Stomach (tissue), 8 donors: ENCODE measurements at regions not wholly inside any gene's neighbourhood (a gene's known extent, or its start where the extent isn't known, plus 50 kb on each side); places are given as distances from the start of the nearest gene placed in this dataset.

Experiments used
- DNase-seq, 2 donors: peaks; one replicate each; pipeline versions ENCODE4 v3.0.0 to v3.0.0-alpha.2; 2013 to 2019
- H3K27ac ChIP-seq, 5 donors: fragments of 200-600 bp in 4 of 5; sonication (generic) in 4 of 5; one replicate each; pipeline ENCODE4 v1.5.1; 2013 to 2019; ENCODE audit warnings: mild to moderate bottlenecking in 1 of 5, moderate library complexity in 1 of 5
- H3K27me3 ChIP-seq, 3 donors: fragments of 200-600 bp; sonication (generic); one replicate each; pipeline ENCODE4 v1.5.1; 2017 to 2019; ENCODE audit warnings: mixed run types in 1 of 3
- H3K36me3 ChIP-seq, 4 donors: fragments of 200-600 bp; sonication (generic); 1 replicate in 3 of 4; 2 replicates in 1 of 4; pipeline ENCODE4 v1.5.1; 2016 to 2019
- H3K4me1 ChIP-seq, 4 donors: fragments of 200-600 bp; sonication (generic); one replicate each; pipeline ENCODE4 v1.5.1; 2016 to 2019
- H3K4me3 ChIP-seq, 4 donors: fragments of 200-600 bp; sonication (generic) in 3 of 4; one replicate each; pipeline ENCODE4 v1.5.1; 2016 to 2019; ENCODE audit warnings: mild to moderate bottlenecking in 1 of 4
- H3K9me3 ChIP-seq, 4 donors: fragments of 200-600 bp; sonication (generic); one replicate each; pipeline ENCODE4 v1.5.1; 2016 to 2019
- EP300 ChIP-seq: sonication (generic); formaldehyde crosslinking; IDR thresholded peaks from one replicate; pipeline ENCODE4 v1.6.1; 2017; ENCODE audit warnings: antibody characterized with exemption
- POLR2A ChIP-seq, 4 donors: fragments of 450-650 bp; IDR thresholded peaks; one replicate each; pipeline ENCODE4 v1.6.1; 2016; ENCODE audit warnings: antibody characterized with exemption in 4 of 4, control low read depth in 2 of 4, mild to moderate bottlenecking in 1 of 4, moderate library complexity in 1 of 4
- POLR2AphosphoS5 ChIP-seq, 3 donors: sonication (generic); formaldehyde crosslinking; IDR thresholded peaks; one replicate each; pipeline ENCODE4 v1.6.1; 2016; ENCODE audit warnings: antibody characterized with exemption in 3 of 3
- WGBS, 5 donors: extraction: QIAGEN DNeasy Blood & Tissue Kit in 3 of 5; methylation state at CpG; one replicate each; pipeline versions ENCODE4 v1.1.5 to v1.1.7; 2013 to 2018; 5-methylcytosine and 5-hydroxymethylcytosine counted together
- intact Hi-C: fragments of 100-400 bp; cut with DNase I; formaldehyde crosslinking; loops from one replicate; pipeline ENCODE4 v1.15.1; 2023; ENCODE audit warnings: low total_unique reads
- TF ChIP-seq, protein P1 (sequence below), 7 experiments: fragments of 450-650 bp in 4 of 7; fragments of 200-600 bp in 3 of 7; sonication (generic) in 3 of 7; IDR thresholded peaks; one replicate each; pipeline ENCODE4 v1.5.1; 2016 to 2019; ENCODE audit warnings: antibody characterized with exemption in 7 of 7, control low read depth in 2 of 7, mild to moderate bottlenecking in 1 of 7
- donor health status: healthy with polysubstance abuse.
- donor health status: Bipolar disorder and iron deficiency.
- donor health status: healthy.

DNA sequence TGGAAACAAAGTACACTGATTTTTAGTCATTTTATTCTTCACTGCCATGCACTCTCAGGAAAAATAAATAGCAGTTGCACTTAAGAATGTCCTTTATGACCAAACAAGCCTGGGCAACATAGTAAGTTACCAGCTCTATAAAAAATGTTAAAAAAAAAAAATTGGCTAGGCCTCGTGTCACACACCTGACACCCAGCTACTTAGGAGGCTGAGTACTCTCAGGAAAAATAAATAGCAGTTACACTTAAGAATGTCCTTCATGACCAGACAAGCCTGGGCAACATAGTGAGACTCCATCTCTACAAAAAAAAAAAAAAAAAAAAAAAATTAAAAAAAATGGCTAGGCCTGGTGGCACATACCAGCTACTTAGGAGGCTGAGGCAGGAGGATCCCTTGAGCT is 304.6 kb downstream of the SLCO4C1 start:
- H3K4me1 ChIP-seq: peaks cover 0 to 4% (median 0%) of the 10 kb centered on the region in 4 donors
- WGBS, 5 donors: 68 to 88% (median 74%) methylated on average over 1 of the region's 1 CpG
- H3K27ac ChIP-seq: no peak overlapping the region
- peaks cover 0 to 5% (median 1%) of the 10 kb centered on the region in 4 donors for H3K9me3 ChIP-seq
- intact Hi-C loops: no loop called here
- H3K36me3 ChIP-seq: no peaks in the 10 kb centered on the region
- TF ChIP-seq POLR2AphosphoS5 (IDR thresholded peaks at IDR 0.05): no peak
- no peak for TF ChIP-seq POLR2A (IDR thresholded peaks at IDR 0.05)
- TF ChIP-seq, protein P1, sequence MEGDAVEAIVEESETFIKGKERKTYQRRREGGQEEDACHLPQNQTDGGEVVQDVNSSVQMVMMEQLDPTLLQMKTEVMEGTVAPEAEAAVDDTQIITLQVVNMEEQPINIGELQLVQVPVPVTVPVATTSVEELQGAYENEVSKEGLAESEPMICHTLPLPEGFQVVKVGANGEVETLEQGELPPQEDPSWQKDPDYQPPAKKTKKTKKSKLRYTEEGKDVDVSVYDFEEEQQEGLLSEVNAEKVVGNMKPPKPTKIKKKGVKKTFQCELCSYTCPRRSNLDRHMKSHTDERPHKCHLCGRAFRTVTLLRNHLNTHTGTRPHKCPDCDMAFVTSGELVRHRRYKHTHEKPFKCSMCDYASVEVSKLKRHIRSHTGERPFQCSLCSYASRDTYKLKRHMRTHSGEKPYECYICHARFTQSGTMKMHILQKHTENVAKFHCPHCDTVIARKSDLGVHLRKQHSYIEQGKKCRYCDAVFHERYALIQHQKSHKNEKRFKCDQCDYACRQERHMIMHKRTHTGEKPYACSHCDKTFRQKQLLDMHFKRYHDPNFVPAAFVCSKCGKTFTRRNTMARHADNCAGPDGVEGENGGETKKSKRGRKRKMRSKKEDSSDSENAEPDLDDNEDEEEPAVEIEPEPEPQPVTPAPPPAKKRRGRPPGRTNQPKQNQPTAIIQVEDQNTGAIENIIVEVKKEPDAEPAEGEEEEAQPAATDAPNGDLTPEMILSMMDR (IDR thresholded peaks at IDR 0.05): no peak
- TF ChIP-seq EP300: no peak
- H3K4me3 ChIP-seq: no peak overlapping the region
- no peaks in the 10 kb centered on the region for H3K27me3 ChIP-seq
- DNase-seq: no peak

GRCh38 chr5:101989659-101990058 is 306.4 kb downstream of the SLCO4C1 start:
- TF ChIP-seq, protein P1 (IDR thresholded peaks at IDR 0.05): no peak
- TF ChIP-seq EP300: no peak
- no peak for TF ChIP-seq POLR2A (IDR thresholded peaks at IDR 0.05)
- no peak for TF ChIP-seq POLR2AphosphoS5 (IDR thresholded peaks at IDR 0.05)
- intact Hi-C loops: no loop called here
- no peak for DNase-seq
- Histone ChIP-seq H3K4me1 (no peaks in the 10 kb centered on the region), H3K36me3 (no peaks in the 10 kb centered on the region), H3K27me3 (no peaks in the 10 kb centered on the region), H3K4me3 (no peak overlapping the region), H3K27ac (no peak overlapping the region), H3K9me3 (peaks cover 0 to 5% (median 1%) of the 10 kb centered on the region in 4 donors)
- WGBS, 5 donors: 70 to 100% (median 76%) methylated on average over 1 of the region's 1 CpG

DNA sequence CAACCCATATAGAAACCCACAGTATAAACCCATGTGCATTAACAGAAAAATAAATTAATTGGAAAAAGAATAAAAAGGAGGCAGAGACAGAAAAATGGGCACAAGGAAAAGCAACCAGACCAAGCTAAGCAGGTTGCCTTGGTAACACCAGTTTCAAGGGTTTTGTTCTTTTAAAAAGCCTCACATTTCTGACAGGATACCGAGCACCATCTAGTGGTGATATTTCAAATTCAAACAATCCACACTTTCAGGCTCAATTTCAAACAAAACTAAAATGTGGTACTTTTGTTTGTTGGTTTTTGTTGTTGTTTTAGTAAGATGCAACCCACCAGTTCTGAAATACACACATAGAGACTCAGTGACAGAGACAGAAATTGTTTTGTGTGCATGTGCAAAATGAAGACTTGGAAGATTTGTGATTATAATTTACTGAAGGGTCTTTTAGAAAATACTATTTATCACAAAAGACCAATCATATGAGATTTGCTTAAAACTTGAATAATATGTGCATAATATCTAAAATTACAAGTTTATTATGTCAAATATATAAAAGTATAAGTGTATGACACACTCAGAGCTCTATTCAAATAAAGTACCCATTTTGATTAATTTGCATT is 318.2 kb downstream of the SLCO4C1 start:
- Histone ChIP-seq H3K36me3 (no peaks in the 10 kb centered on the region), H3K4me1 (no peaks in the 10 kb centered on the region), H3K4me3 (no peak overlapping the region), H3K27me3 (no peaks in the 10 kb centered on the region), H3K9me3 (no peaks in the 10 kb centered on the region), H3K27ac (no peak overlapping the region)
- DNase-seq: peak in 1 of 2 donors; percentile 80
- WGBS, 5 donors: 0% methylated on average over 1 of the region's 1 CpG
- TF ChIP-seq, protein P1 (IDR thresholded peaks at IDR 0.05): peak in 2 of 7 experiments; percentile 38 to 46
- no peak for TF ChIP-seq POLR2AphosphoS5 (IDR thresholded peaks at IDR 0.05)
- intact Hi-C loops: no loop called here

- DNase-seq: no peak
- H3K4me1 ChIP-seq: no peaks in the 10 kb centered on the region
- intact Hi-C loops: no loop called here
- no peak overlapping the region for H3K27ac ChIP-seq
- no peaks in the 10 kb centered on the region for H3K27me3 ChIP-seq
- H3K36me3 ChIP-seq: no peaks in the 10 kb centered on the region
- no peak overlapping the region for H3K4me3 ChIP-seq
- no peaks in the 10 kb centered on the region for H3K9me3 ChIP-seq
- no peak for TF ChIP-seq POLR2A (IDR thresholded peaks at IDR 0.05)
- TF ChIP-seq POLR2AphosphoS5 (IDR thresholded peaks at IDR 0.05): no peak
- TF ChIP-seq EP300: no peak
- TF ChIP-seq, protein P1 (IDR thresholded peaks at IDR 0.05): no peak
Observed at GRCh38 chr5:101976933-101977332, 319.2 kb downstream of the SLCO4C1 start.
